ENCODE measurements at regions not wholly inside any gene's neighbourhood (a gene's known extent, or its start where the extent isn't known, plus 50 kb on each side); places are given as distances from the start of the nearest gene placed in this dataset.
A peak's percentile ranks its signal among the peaks of the same experiment; 100 is the strongest.

GRCh38 chr3:132803889-132804288, 81.7 kb upstream of the NPHP3 start (continued):
- TF ChIP-seq SREBF1 (IDR thresholded peaks at IDR 0.05; ENCODE audit: borderline replicate concordance, low read depth, low read length), result no peak
- no peak for TF ChIP-seq IRF1 (CRISPR knock-in tag; IDR thresholded peaks at IDR 0.05; ENCODE audit: borderline replicate concordance)
- TF ChIP-seq SREBF2 (CRISPR knock-in tag; IDR thresholded peaks at IDR 0.05), result no peak
- no peak for TF ChIP-seq NCOA4 (IDR thresholded peaks at IDR 0.05; ENCODE audit: partially characterized antibody)
- no peak for TF ChIP-seq ZNF174 (CRISPR knock-in tag; IDR thresholded peaks at IDR 0.05)
- peak; percentile 25 to 30; a peak in 2 of 4 replicates for TF ChIP-seq RAD21 (CRISPR knock-in tag; conservative IDR thresholded peaks at IDR 0.05 in 1 of 2, IDR thresholded peaks at IDR 0.05 in 1 of 2)

- 6% methylated on average over 2 of the region's 2 CpGs for WGBS (ENCODE audit: insufficient coverage, low coverage, missing lambda C conversion rate)
- FAIRE-seq (no peak), DNase-seq (ENCODE audit: extremely low read depth in 1 of 4, low spot score in 3 of 4) (no peak), ATAC-seq (no peak)
- no peak overlapping the region for H2AFZ ChIP-seq (ENCODE audit: low read depth, low read length)
- H3K4me3 ChIP-seq, result no peak overlapping the region
- no peaks in the 10 kb centered on the region for H3K27me3 ChIP-seq (ENCODE audit: control insufficient read depth in 2 of 2, insufficient read depth in 2 of 2, low read length in 2 of 2)
- H3K36me3 ChIP-seq (ENCODE audit: control insufficient read depth, insufficient read depth, low read length), result no peaks in the 10 kb centered on the region
- no peaks in the 10 kb centered on the region for H3K79me2 ChIP-seq (ENCODE audit: control insufficient read depth, insufficient read depth, low read length)
- H3K4me2 ChIP-seq (ENCODE audit: insufficient read depth, low read length), result no peak overlapping the region
- intact Hi-C loops (cut with micrococcal nuclease) (loop anchor here (10.0 kb wide), 1 partner anchor 124 kb away; no protein-coding TSS in a partner anchor), in situ Hi-C loops (cut with MboI) (no loop called here)
- H3K4me1 ChIP-seq (replicated peaks in 1 of 2; ENCODE audit: control insufficient read depth in 2 of 2, insufficient read depth in 2 of 2, low read length in 2 of 2), result no peaks in the 10 kb centered on the region
- H3K9ac ChIP-seq (ENCODE audit: insufficient read depth in 1 of 2, low read depth in 2 of 2, low read length in 2 of 2), result no peak overlapping the region
- no peaks in the 10 kb centered on the region for H3K9me1 ChIP-seq (ENCODE audit: control insufficient read depth, insufficient read depth, low read length)
- no peak overlapping the region for H3K27ac ChIP-seq (ENCODE audit: extremely low read depth, low read depth, low read length)
- ChIA-PET POLR2A (no interaction called here), CTCF (ENCODE audit: low intra/inter-chr PET ratio) (no interaction called here)
- no peaks in the 10 kb centered on the region for H3K9me3 ChIP-seq (replicated peaks; ENCODE audit: control insufficient read depth, insufficient read depth, low read depth, low read length)
- TF ChIP-seq ESRRA (IDR thresholded peaks at IDR 0.05; ENCODE audit: borderline replicate concordance, low read depth) (no peak), MED1 (CRISPR knock-in tag; IDR thresholded peaks at IDR 0.05; ENCODE audit: borderline replicate concordance) (no peak), IRF9 (tag; IDR thresholded peaks at IDR 0.05) (no peak), ZNF518B (CRISPR knock-in tag; IDR thresholded peaks at IDR 0.05) (no peak), HNRNPUL1 (IDR thresholded peaks at IDR 0.05; ENCODE audit: low read length) (no peak), ELK1 (CRISPR knock-in tag; IDR thresholded peaks at IDR 0.05) (no peak), RBM17 (IDR thresholded peaks at IDR 0.05; ENCODE audit: borderline replicate concordance, low read depth, low read length) (no peak)
- no peaks in the 10 kb centered on the region for H4K20me1 ChIP-seq (replicated peaks; ENCODE audit: control insufficient read depth, insufficient read depth, low read length)
- BruUV-seq (replicated peaks), result no TSS peak
Observed at GRCh38 chr3:132800958-132801357, 78.7 kb upstream of the NPHP3 start.
